GM04503 (cell line): ENCODE measurements at regions not wholly inside any gene's neighbourhood (a gene's known extent, or its start where the extent isn't known, plus 50 kb on each side); places are given as distances from the start of the nearest gene placed in this dataset.

Experiments
- DNase-seq: peaks from one replicate; pipeline ENCODE4 v3.0.0-alpha.2; 2012; ENCODE audit warnings: low read depth

GRCh38 chr2:217035967-217036366 lies 176.1 kb upstream of the TNP1 start:
- no peak for DNase-seq

- no peak for DNase-seq
These were observed 173.3 kb upstream of the TNP1 start for GRCh38 chr2:217033186-217033585.

- no peak for DNase-seq
These were observed 171.6 kb upstream of the TNP1 start for GRCh38 chr2:217031445-217031844.

- DNase-seq = no peak
These were observed 170.2 kb upstream of the TNP1 start for GRCh38 chr2:217030081-217030480.

GRCh38 chr2:217028128-217028527 lies 168.3 kb upstream of the TNP1 start:
- no peak for DNase-seq

GRCh38 chr2:217027414-217027813 lies 167.6 kb upstream of the TNP1 start:
- no peak for DNase-seq

GRCh38 chr2:217026569-217026968 lies 166.7 kb upstream of the TNP1 start:
- no peak for DNase-seq

- DNase-seq = no peak
These were observed 166.3 kb upstream of the TNP1 start for GRCh38 chr2:217026161-217026560.

GRCh38 chr2:217023611-217024010 lies 163.7 kb upstream of the TNP1 start:
- DNase-seq = no peak

- no peak for DNase-seq
These were observed 157.8 kb upstream of the TNP1 start for GRCh38 chr2:217017456-217018252.

GRCh38 chr2:217016796-217017419 lies 157.0 kb upstream of the TNP1 start:
- no peak for DNase-seq

- no peak for DNase-seq
These were observed 154.7 kb upstream of the TNP1 start for GRCh38 chr2:217014328-217015105.

GRCh38 chr2:217013926-217014325 lies 154.1 kb upstream of the TNP1 start:
- DNase-seq = no peak

- no peak for DNase-seq
These were observed 151.7 kb upstream of the TNP1 start for GRCh38 chr2:217011576-217011975.

GRCh38 chr2:217010173-217010572 lies 150.3 kb upstream of the TNP1 start:
- no peak for DNase-seq

- no peak for DNase-seq
These were observed 148.9 kb upstream of the TNP1 start for GRCh38 chr2:217008794-217009193.

- DNase-seq = no peak
These were observed 146.4 kb upstream of the TNP1 start for GRCh38 chr2:217006217-217006616.

GRCh38 chr2:217004656-217005055 lies 144.8 kb upstream of the TNP1 start:
- DNase-seq = no peak

- no peak for DNase-seq
These were observed 141.9 kb upstream of the TNP1 start for GRCh38 chr2:217001740-217002139.

- DNase-seq = no peak
These were observed 140.5 kb upstream of the TNP1 start for GRCh38 chr2:217000406-217000805.

GRCh38 chr2:216996279-216996845 lies 136.5 kb upstream of the TNP1 start:
- no peak for DNase-seq

GRCh38 chr2:216994353-216994854 lies 134.5 kb upstream of the TNP1 start:
- no peak for DNase-seq
